ENCODE measurements at regions not wholly inside any gene's neighbourhood (a gene's known extent, or its start where the extent isn't known, plus 50 kb on each side); places are given as distances from the start of the nearest gene placed in this dataset.

- Mint-ChIP-seq H3K27ac (no peak overlapping the region), H3K4me1 (peaks cover 0 to 21% (median 10%) of the 10 kb centered on the region in 7 donors), H3K36me3 (peaks cover 0 to 35% (median 21%) of the 10 kb centered on the region in 5 donors), H3K27me3 (peaks cover 0 to 3% (median 0%) of the 10 kb centered on the region in 5 donors), H3K4me3 (no peak overlapping the region), H3K9me3 (peaks cover 0 to 5% (median 0%) of the 10 kb centered on the region in 11 donors)
- CTCF ChIA-PET: no interaction called here
- Histone ChIP-seq H3K27ac (ENCODE audit: low read depth, low read length) (no peak overlapping the region), H3K4me3 (ENCODE audit: low read length) (no peak overlapping the region), H3K36me3 (ENCODE audit: control insufficient read depth in 2 of 3, insufficient read depth in 3 of 3, low read length in 3 of 3) (no peaks in the 10 kb centered on the region), H3K9me3 (ENCODE audit: control insufficient read depth in 2 of 3, low read length in 3 of 3) (no peaks in the 10 kb centered on the region), H3K4me1 (ENCODE audit: control insufficient read depth in 2 of 2, insufficient read depth in 2 of 2, low read length in 2 of 2) (no peaks in the 10 kb centered on the region), H3K27me3 (ENCODE audit: control insufficient read depth in 2 of 2, insufficient read depth in 2 of 2, low read length in 2 of 2) (no peaks in the 10 kb centered on the region)
- ATAC-seq (no peak), DNase-seq (no peak)
- POLR2A ChIA-PET: no interaction called here
- intact Hi-C loops (cut with micrococcal nuclease): no loop called here
Measured at GRCh38 chr17:63032142-63032541, 66.1 kb downstream of the TANC2 start.

DNA sequence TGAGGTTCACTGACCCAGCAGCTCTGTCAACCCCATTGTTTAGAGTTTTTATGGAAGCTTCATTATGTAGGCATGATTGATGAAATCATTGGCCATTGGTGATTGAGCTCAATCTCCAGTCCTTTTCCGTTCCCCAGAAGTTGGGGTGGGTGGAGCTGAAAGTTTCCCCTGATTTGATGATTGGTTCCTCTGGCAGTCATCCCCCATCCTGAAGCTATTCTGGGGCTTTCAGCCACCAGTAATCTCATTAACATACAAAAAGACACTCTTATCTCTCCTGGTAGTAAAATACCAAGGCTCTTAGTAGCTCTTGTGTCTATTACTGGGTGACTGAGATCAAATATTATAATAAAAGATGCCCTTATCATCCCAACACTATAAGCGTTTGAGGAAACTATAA is 67.1 kb downstream of the TANC2 start:
- Histone ChIP-seq H3K4me1 (ENCODE audit: control insufficient read depth in 2 of 2, insufficient read depth in 2 of 2, low read length in 2 of 2) (no peaks in the 10 kb centered on the region), H3K27me3 (ENCODE audit: control insufficient read depth in 2 of 2, insufficient read depth in 2 of 2, low read length in 2 of 2) (no peaks in the 10 kb centered on the region), H3K27ac (ENCODE audit: low read depth, low read length) (no peak overlapping the region), H3K9me3 (ENCODE audit: control insufficient read depth in 2 of 3, low read length in 3 of 3) (no peaks in the 10 kb centered on the region), H3K4me3 (ENCODE audit: low read length) (no peak overlapping the region), H3K36me3 (ENCODE audit: control insufficient read depth in 2 of 3, insufficient read depth in 3 of 3, low read length in 3 of 3) (no peaks in the 10 kb centered on the region)
- peaks cover 0 to 26% (median 10%) of the 10 kb centered on the region in 7 donors for H3K4me1 Mint-ChIP-seq
- H3K27ac Mint-ChIP-seq: no peak overlapping the region
- no peak for DNase-seq
- intact Hi-C loops (cut with micrococcal nuclease): no loop called here
- H3K36me3 Mint-ChIP-seq: peaks cover 0 to 34% (median 20%) of the 10 kb centered on the region in 5 donors
- no peak for ATAC-seq
- CTCF ChIA-PET: no interaction called here
- H3K27me3 Mint-ChIP-seq: peaks cover 0 to 3% (median 0%) of the 10 kb centered on the region in 5 donors
- H3K4me3 Mint-ChIP-seq: no peak overlapping the region
- H3K9me3 Mint-ChIP-seq: peaks cover 0 to 5% (median 0%) of the 10 kb centered on the region in 11 donors
- POLR2A ChIA-PET: no interaction called here

- Histone ChIP-seq H3K9me3 (ENCODE audit: control insufficient read depth in 2 of 3, low read length in 3 of 3) (no peaks in the 10 kb centered on the region), H3K4me1 (ENCODE audit: control insufficient read depth in 2 of 2, insufficient read depth in 2 of 2, low read length in 2 of 2) (no peaks in the 10 kb centered on the region), H3K36me3 (ENCODE audit: control insufficient read depth in 2 of 3, insufficient read depth in 3 of 3, low read length in 3 of 3) (no peaks in the 10 kb centered on the region), H3K4me3 (ENCODE audit: low read length) (no peak overlapping the region), H3K27me3 (ENCODE audit: control insufficient read depth in 2 of 2, insufficient read depth in 2 of 2, low read length in 2 of 2) (no peaks in the 10 kb centered on the region), H3K27ac (ENCODE audit: low read depth, low read length) (no peak overlapping the region)
- CTCF ChIA-PET: no interaction called here
- Mint-ChIP-seq H3K27me3 (peaks cover 0 to 3% (median 0%) of the 10 kb centered on the region in 5 donors), H3K9me3 (peaks cover 0 to 5% (median 0%) of the 10 kb centered on the region in 11 donors), H3K4me1 (peaks cover 0 to 35% (median 18%) of the 10 kb centered on the region in 7 donors), H3K4me3 (no peak overlapping the region), H3K27ac (no peak overlapping the region), H3K36me3 (peaks cover 0 to 25% (median 11%) of the 10 kb centered on the region in 5 donors)
- POLR2A ChIA-PET: no interaction called here
- intact Hi-C loops (cut with micrococcal nuclease): no loop called here
- ATAC-seq (no peak), DNase-seq (no peak)
Measured at GRCh38 chr17:63035271-63035670, 69.2 kb downstream of the TANC2 start.

DNA sequence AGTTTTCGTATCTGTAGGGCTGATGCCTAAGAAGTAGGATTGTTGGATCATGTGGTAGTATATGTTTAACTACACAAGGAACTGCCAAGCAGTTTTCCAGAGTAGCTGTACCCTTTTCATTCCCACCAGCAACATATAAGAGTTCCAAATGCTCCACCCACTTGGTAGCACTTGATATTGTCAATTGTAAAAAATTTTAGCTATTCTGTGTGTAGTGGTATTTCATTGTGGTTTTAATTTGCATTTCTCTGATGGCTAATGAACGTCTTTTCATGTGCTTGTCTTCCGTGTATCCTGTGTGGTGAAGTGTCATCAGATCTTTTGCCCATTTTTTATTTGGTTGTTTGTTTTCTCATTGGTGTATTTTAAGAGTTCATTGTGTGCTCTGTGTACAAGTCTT is 69.7 kb downstream of the TANC2 start:
- Histone ChIP-seq H3K27ac (ENCODE audit: low read depth, low read length) (no peak overlapping the region), H3K36me3 (ENCODE audit: control insufficient read depth in 2 of 3, insufficient read depth in 3 of 3, low read length in 3 of 3) (no peaks in the 10 kb centered on the region), H3K27me3 (ENCODE audit: control insufficient read depth in 2 of 2, insufficient read depth in 2 of 2, low read length in 2 of 2) (no peaks in the 10 kb centered on the region), H3K4me1 (ENCODE audit: control insufficient read depth in 2 of 2, insufficient read depth in 2 of 2, low read length in 2 of 2) (no peaks in the 10 kb centered on the region), H3K4me3 (ENCODE audit: low read length) (no peak overlapping the region), H3K9me3 (ENCODE audit: control insufficient read depth in 2 of 3, low read length in 3 of 3) (no peaks in the 10 kb centered on the region)
- Mint-ChIP-seq H3K9me3 (peaks cover 0 to 5% (median 0%) of the 10 kb centered on the region in 11 donors), H3K4me1 (peaks cover 0 to 35% (median 18%) of the 10 kb centered on the region in 7 donors), H3K27ac (no peak overlapping the region), H3K36me3 (peaks cover 0 to 23% (median 11%) of the 10 kb centered on the region in 5 donors), H3K4me3 (peak overlapping the region in 1 of 10 donors; percentile 4), H3K27me3 (peaks cover 0 to 3% (median 0%) of the 10 kb centered on the region in 5 donors)
- no peak for ATAC-seq
- ChIA-PET POLR2A (no interaction called here), CTCF (interaction anchor here (0.7 kb wide), 1 partner anchor 65 kb away, joined by 3 read pairs; no protein-coding TSS in a partner anchor)
- intact Hi-C loops (cut with micrococcal nuclease): no loop called here
- peak in 1 of 9 donors; percentile 2 for DNase-seq

DNA sequence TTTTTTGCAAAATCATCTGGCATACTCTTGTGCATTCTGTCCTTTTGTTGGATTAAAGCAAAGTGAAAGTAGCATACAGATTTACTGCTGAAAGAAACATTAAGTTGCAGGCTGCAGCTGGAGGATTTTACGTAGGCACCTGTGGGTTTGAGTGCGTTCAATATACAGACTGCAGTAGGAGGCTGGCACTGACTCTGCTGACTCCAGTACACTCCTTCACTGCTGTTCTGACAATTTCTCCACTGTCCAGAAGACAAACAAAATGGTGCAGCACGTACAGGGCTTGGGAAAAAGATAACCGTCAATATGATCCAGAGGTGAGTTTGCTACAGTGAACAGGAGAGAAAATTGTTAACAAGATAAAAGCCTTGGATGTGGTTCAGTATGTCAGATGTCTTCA is 73.3 kb downstream of the TANC2 start:
- no peak overlapping the region for H3K4me3 ChIP-seq (ENCODE audit: low read length)
- peaks cover 0 to 4% (median 2%) of the 10 kb centered on the region in 5 donors for H3K36me3 Mint-ChIP-seq
- H3K36me3 ChIP-seq (ENCODE audit: control insufficient read depth in 2 of 3, insufficient read depth in 3 of 3, low read length in 3 of 3): no peaks in the 10 kb centered on the region
- H3K27me3 Mint-ChIP-seq: peaks cover 0 to 3% (median 0%) of the 10 kb centered on the region in 5 donors
- CTCF ChIA-PET: no interaction called here
- no peaks in the 10 kb centered on the region for H3K27me3 ChIP-seq (ENCODE audit: control insufficient read depth in 2 of 2, insufficient read depth in 2 of 2, low read length in 2 of 2)
- no peak overlapping the region for H3K27ac ChIP-seq (ENCODE audit: low read depth, low read length)
- H3K27ac Mint-ChIP-seq: peak overlapping the region in 1 of 9 donors; percentile 79
- H3K4me1 Mint-ChIP-seq: peaks cover 0 to 32% (median 15%) of the 10 kb centered on the region in 7 donors
- H3K4me3 Mint-ChIP-seq: peak overlapping the region in 4 of 10 donors; percentile 26 to 77 (median 56)
- no peaks in the 10 kb centered on the region for H3K4me1 ChIP-seq (ENCODE audit: control insufficient read depth in 2 of 2, insufficient read depth in 2 of 2, low read length in 2 of 2)
- POLR2A ChIA-PET: interaction anchor here (0.8 kb wide), 1 partner anchor 1133 kb away, joined by 3 read pairs; no protein-coding TSS in a partner anchor
- intact Hi-C loops (cut with micrococcal nuclease): no loop called here
- H3K9me3 ChIP-seq (ENCODE audit: control insufficient read depth in 2 of 3, low read length in 3 of 3): no peaks in the 10 kb centered on the region
- ATAC-seq: no peak
- DNase-seq: peak in 1 of 9 donors; percentile 16
- no peaks in the 10 kb centered on the region for H3K9me3 Mint-ChIP-seq

DNA sequence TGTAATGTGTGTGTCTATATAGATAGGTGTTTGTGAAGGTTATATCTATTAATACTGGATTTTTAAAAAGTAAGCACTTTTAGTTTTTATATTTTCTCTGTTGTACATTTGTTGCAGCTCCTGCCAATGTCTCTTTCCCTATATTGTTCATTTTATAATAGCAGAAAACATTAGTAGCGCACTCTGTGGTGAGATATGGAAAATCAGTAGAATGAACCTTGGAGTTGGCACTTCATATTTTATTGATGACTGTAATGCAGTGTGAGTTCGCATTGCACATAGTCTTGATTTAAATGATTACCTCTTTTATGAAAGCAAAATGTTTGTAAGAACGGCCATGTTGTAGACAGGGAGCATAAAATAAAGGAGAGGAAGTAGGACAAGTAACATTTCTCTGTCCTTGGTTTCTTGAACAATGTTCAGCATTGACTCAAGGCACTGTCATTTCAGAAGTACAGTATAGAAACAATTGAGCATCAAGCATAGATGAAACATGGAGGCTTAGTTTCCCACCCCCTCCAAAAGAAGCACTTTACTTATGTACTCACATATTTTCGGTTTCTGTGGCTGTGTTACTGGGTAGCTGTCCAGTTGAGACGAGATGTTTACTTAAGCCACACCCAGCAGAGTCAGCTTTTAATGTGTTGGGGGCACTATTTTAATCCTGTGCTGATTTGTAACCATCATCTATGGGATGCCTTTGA is 74.0 kb downstream of the TANC2 start:
- no peaks in the 10 kb centered on the region for H3K36me3 Mint-ChIP-seq
- H3K27ac Mint-ChIP-seq: no peak overlapping the region
- no peaks in the 10 kb centered on the region for H3K9me3 Mint-ChIP-seq
- Histone ChIP-seq H3K4me3 (ENCODE audit: low read length) (no peak overlapping the region), H3K27ac (ENCODE audit: low read depth, low read length) (no peak overlapping the region), H3K36me3 (ENCODE audit: control insufficient read depth in 2 of 3, insufficient read depth in 3 of 3, low read length in 3 of 3) (no peaks in the 10 kb centered on the region), H3K4me1 (ENCODE audit: control insufficient read depth in 2 of 2, insufficient read depth in 2 of 2, low read length in 2 of 2) (no peaks in the 10 kb centered on the region), H3K27me3 (ENCODE audit: control insufficient read depth in 2 of 2, insufficient read depth in 2 of 2, low read length in 2 of 2) (no peaks in the 10 kb centered on the region), H3K9me3 (ENCODE audit: control insufficient read depth in 2 of 3, low read length in 3 of 3) (no peaks in the 10 kb centered on the region)
- DNase-seq: no peak
- H3K27me3 Mint-ChIP-seq: peaks cover 0 to 3% (median 0%) of the 10 kb centered on the region in 5 donors
- intact Hi-C loops (cut with micrococcal nuclease): no loop called here
- ATAC-seq: no peak
- ChIA-PET POLR2A (interaction anchor here (0.8 kb wide), 1 partner anchor 1132 kb away, joined by 3 read pairs; no protein-coding TSS in a partner anchor), CTCF (no interaction called here)
- H3K4me1 Mint-ChIP-seq: peaks cover 0 to 25% (median 10%) of the 10 kb centered on the region in 7 donors
- no peak overlapping the region for H3K4me3 Mint-ChIP-seq

DNA sequence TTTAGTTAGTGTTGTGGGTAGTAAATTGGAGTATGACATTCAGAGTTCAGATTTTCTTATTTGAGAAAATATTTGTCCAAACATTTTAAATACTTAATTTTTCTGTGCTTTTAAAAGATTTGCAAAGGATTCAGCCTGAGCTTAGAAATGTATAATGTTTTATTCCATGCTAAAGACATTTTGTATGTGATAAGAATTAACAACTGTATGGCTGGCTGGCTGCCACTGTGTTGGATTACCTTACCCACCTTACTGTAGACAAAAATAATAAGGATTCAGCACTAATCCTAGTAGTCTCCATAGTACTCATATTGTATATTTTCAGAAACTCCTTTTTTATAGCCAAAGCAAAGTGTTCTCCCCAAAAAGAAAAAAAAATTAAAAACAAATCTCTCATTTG is 74.8 kb downstream of the TANC2 start:
- no peaks in the 10 kb centered on the region for H3K9me3 ChIP-seq (ENCODE audit: control insufficient read depth in 2 of 3, low read length in 3 of 3)
- ChIA-PET CTCF (no interaction called here), POLR2A (no interaction called here)
- Mint-ChIP-seq H3K27ac (no peak overlapping the region), H3K4me3 (no peak overlapping the region), H3K4me1 (peaks cover 0 to 17% (median 10%) of the 10 kb centered on the region in 7 donors), H3K36me3 (no peaks in the 10 kb centered on the region), H3K27me3 (peaks cover 0 to 3% (median 0%) of the 10 kb centered on the region in 5 donors), H3K9me3 (no peaks in the 10 kb centered on the region)
- no peaks in the 10 kb centered on the region for H3K36me3 ChIP-seq (ENCODE audit: control insufficient read depth in 2 of 3, insufficient read depth in 3 of 3, low read length in 3 of 3)
- no peak overlapping the region for H3K27ac ChIP-seq (ENCODE audit: low read depth, low read length)
- H3K4me3 ChIP-seq (ENCODE audit: low read length): no peak overlapping the region
- intact Hi-C loops (cut with micrococcal nuclease): no loop called here
- H3K4me1 ChIP-seq (ENCODE audit: control insufficient read depth in 2 of 2, insufficient read depth in 2 of 2, low read length in 2 of 2): no peaks in the 10 kb centered on the region
- no peak for ATAC-seq
- DNase-seq: no peak
- H3K27me3 ChIP-seq (ENCODE audit: control insufficient read depth in 2 of 2, insufficient read depth in 2 of 2, low read length in 2 of 2): no peaks in the 10 kb centered on the region
